GM18502 (cell line): ENCODE measurements at regions not wholly inside any gene's neighbourhood (a gene's known extent, or its start where the extent isn't known, plus 50 kb on each side); places are given as distances from the start of the nearest gene placed in this dataset.

Experiments used
- ATAC-seq: cut with Tn5 transposase; IDR thresholded peaks from one replicate; pipeline ENCODE4 v1.9.1; 2021; ENCODE audit warnings: mild to moderate bottlenecking; ENCODE audit not compliant: unreplicated experiment, poor library complexity

- ATAC-seq, result no peak
These were observed 890.7 kb upstream of the EPHA6 start for GRCh38 chr3:95923496-95924210.

- ATAC-seq, result no peak
These were observed 887.4 kb upstream of the EPHA6 start for GRCh38 chr3:95926904-95927501.

GRCh38 chr3:95934181-95934580 is 880.2 kb upstream of the EPHA6 start:
- ATAC-seq, result no peak

- ATAC-seq, result no peak
These were observed 875.1 kb upstream of the EPHA6 start for GRCh38 chr3:95939235-95939809.

- ATAC-seq, result no peak
These were observed 848.6 kb upstream of the EPHA6 start for GRCh38 chr3:95965704-95966336.

DNA sequence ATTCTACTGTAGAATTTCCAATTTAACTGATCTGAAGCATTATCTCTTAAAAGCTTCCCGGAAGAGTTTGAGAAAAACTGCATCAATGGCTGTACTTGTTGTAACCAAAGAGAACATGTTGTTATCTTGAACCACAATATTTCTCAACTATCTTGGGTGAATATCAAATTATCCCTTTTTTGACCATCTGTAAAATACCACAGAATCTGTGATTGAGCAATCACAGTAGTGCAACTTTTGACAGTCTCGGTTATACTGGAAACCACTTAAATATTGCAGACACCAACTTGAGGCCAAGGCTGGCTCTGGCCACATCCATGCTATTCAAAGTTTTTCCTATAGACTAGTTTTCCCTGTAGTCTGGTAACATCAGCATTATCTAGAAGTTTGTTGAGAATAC is 842.8 kb upstream of the EPHA6 start:
- no peak for ATAC-seq

- ATAC-seq, result no peak
These were observed 820.1 kb upstream of the EPHA6 start for GRCh38 chr3:95994338-95994737.

DNA sequence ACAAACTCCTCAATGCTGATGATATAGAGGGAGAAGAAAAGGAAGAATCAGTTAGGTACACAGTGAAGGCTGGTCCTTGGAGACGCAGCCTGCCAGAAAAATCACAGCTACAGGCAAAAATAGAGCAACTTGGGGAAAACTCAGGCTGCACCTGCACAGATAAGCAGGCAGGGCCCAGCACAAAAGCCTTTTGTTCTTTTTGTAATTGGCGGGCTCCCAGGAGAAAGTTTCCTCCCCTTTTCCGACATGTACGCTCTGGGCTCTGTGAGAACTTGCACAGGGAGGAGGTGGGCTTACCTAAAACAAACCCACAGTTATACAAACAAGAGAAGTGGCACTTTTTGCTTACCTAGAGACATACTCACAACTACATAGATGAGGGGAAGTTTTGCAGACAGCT is 813.4 kb upstream of the EPHA6 start:
- ATAC-seq, result no peak

DNA sequence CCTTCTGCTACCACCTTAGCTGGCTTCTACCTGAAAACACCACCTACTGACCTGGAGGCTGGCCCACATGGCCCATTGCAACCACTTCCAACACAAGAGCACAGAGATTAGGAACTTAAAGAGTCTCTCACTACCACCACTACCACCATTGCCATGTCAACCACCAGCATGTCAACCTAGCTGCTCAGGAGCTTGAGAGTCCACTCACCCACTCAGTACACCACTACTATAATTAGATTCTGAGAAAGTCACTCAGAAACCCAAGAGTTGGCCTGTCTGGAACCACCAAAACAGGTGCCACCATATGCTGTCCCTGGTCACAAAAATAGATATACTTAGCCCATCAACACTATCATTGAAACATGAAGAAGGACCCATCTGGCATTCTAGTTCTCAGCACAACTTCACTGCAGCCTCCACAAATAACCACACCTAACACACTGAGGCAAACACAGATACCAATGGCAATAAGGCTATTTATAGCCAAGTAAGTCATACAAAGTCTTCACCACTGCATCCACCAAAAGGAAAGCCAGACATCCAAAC is 806.7 kb upstream of the EPHA6 start:
- no peak for ATAC-seq

- no peak for ATAC-seq
These were observed 801.5 kb upstream of the EPHA6 start for GRCh38 chr3:96012939-96013338.

- no peak for ATAC-seq
These were observed 796.8 kb upstream of the EPHA6 start for GRCh38 chr3:96017556-96017955.

DNA sequence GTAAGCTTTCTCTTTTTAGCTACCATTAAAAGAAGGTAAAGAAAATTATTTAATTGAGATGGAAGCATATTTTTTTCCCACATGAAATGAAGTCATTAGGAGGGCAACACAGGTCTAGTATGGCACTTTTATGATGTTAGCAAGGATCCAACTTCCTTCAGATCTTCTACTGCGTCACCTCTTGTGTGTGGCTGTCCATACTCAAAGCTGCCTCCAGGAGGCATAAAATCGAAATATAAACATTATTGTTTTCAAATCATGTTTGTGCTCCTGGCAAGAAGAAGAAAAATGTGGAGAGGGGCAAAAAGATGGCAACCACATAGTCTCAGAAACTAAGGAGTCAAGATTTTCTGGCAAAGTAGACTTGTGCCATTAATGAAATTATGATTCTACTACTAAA is 791.7 kb upstream of the EPHA6 start:
- ATAC-seq, result no peak

GRCh38 chr3:96027718-96028117 is 786.7 kb upstream of the EPHA6 start:
- no peak for ATAC-seq

- ATAC-seq, result no peak
These were observed 774.8 kb upstream of the EPHA6 start for GRCh38 chr3:96039632-96040031.

GRCh38 chr3:96059301-96059700 is 755.1 kb upstream of the EPHA6 start:
- no peak for ATAC-seq

- ATAC-seq, result no peak
These were observed 745.3 kb upstream of the EPHA6 start for GRCh38 chr3:96069065-96069464.

DNA sequence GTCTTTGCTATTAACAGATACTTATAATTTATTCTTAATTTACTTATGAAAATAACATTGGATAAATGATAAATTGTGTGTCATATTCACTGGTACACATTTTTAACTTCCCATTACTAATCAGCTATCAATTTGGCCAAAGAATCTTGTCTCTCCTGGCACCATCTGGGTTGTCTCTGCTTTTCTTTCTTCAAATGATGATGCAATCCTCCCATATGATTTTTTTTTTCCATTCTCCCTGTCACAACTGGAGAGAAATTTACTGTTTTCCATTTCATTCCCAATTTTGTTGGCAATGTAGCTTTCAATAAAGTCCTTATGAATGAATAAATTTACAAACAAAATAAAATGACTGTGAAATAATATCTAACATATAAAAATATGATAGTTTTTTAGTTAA is 743.7 kb upstream of the EPHA6 start:
- ATAC-seq, result no peak

GRCh38 chr3:96071097-96071496 is 743.3 kb upstream of the EPHA6 start:
- no peak for ATAC-seq

GRCh38 chr3:96072226-96072625 is 742.2 kb upstream of the EPHA6 start:
- no peak for ATAC-seq

- no peak for ATAC-seq
These were observed 730.8 kb upstream of the EPHA6 start for GRCh38 chr3:96083610-96084009.

DNA sequence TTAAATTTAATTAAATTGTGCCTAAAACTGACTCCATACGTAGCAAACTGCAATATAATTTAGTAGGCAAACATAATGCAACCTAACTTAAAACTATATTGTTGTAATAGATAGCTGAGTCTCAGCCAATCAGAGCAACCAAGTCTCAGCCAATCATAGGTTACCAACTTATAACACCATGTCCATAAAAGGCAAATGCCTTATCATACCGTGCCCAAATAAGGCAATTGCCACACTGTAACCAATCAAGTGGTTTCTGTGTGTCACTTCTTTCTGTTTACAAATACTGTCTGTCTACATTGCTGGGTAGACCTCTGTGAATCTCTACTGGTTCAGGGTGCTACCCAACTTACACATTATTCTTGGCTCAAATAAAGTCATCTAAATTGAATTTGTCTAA is 728.4 kb upstream of the EPHA6 start:
- no peak for ATAC-seq
